ENCODE measurements at regions not wholly inside any gene's neighbourhood (a gene's known extent, or its start where the extent isn't known, plus 50 kb on each side); places are given as distances from the start of the nearest gene placed in this dataset.

DNA sequence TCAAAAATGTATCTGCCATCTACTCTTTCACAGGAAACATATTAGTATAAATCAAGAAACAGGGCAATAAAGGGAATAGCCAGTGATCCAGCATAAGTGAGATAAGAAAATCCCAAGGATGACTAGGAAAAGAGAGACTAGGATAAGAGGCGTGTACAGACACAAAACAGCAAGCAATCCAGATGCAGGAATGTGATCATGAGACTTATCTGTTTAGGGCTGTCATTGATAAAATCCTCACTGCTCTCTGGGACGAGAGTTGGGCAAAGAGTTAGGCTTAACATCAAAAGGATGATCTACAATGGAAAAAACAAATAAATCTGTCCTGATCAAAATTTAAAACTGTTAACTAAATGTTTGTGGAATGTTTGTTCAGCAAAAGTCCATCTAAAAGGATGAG, 1156.8 kb upstream of the C9orf72 start:
- TF ChIP-seq, protein P1, sequence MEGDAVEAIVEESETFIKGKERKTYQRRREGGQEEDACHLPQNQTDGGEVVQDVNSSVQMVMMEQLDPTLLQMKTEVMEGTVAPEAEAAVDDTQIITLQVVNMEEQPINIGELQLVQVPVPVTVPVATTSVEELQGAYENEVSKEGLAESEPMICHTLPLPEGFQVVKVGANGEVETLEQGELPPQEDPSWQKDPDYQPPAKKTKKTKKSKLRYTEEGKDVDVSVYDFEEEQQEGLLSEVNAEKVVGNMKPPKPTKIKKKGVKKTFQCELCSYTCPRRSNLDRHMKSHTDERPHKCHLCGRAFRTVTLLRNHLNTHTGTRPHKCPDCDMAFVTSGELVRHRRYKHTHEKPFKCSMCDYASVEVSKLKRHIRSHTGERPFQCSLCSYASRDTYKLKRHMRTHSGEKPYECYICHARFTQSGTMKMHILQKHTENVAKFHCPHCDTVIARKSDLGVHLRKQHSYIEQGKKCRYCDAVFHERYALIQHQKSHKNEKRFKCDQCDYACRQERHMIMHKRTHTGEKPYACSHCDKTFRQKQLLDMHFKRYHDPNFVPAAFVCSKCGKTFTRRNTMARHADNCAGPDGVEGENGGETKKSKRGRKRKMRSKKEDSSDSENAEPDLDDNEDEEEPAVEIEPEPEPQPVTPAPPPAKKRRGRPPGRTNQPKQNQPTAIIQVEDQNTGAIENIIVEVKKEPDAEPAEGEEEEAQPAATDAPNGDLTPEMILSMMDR (IDR thresholded peaks at IDR 0.05) = no peak
- Histone ChIP-seq H3K36me3 (no peaks in the 10 kb centered on the region), H3K27ac (no peak overlapping the region), H3K4me1 (no peaks in the 10 kb centered on the region), H3K27me3 (no peaks in the 10 kb centered on the region), H3K4me3 (no peak overlapping the region), H3K9me3 (no peaks in the 10 kb centered on the region)
- ATAC-seq (no peak), DNase-seq (no peak)
- intact Hi-C loops (cut with DNase I) = no loop called here

GRCh38 chr9:28735738-28736342, 1162.6 kb upstream of the C9orf72 start:
- H3K4me3 ChIP-seq = no peak overlapping the region
- no peaks in the 10 kb centered on the region for H3K36me3 ChIP-seq
- ATAC-seq = no peak
- no peaks in the 10 kb centered on the region for H3K9me3 ChIP-seq
- no peak overlapping the region for H3K27ac ChIP-seq
- TF ChIP-seq, protein P1 (IDR thresholded peaks at IDR 0.05) = no peak
- DNase-seq = no peak
- H3K27me3 ChIP-seq = no peaks in the 10 kb centered on the region
- no peaks in the 10 kb centered on the region for H3K4me1 ChIP-seq
- intact Hi-C loops (cut with DNase I) = no loop called here

DNA sequence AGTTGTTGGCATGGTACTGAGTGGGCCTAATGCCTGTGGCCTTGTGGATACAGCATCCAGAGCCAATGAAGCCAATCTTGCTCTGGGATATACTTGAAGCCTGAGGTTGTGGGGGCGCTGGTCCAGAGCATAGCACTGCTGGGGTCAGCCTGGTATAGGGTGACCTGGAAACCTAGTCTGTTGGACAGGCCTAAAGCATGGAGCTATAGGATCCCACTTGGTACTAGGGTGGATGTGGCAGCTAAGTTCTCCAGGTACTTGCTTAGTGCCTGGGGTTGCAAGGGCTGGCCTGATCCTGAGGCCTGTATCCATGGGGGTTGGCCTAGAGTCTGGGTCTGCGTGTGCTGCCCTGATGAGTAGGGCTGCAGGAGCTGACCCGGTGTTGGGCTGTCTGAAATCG, 1168.2 kb upstream of the C9orf72 start:
- Histone ChIP-seq H3K27me3 (no peaks in the 10 kb centered on the region), H3K27ac (no peak overlapping the region), H3K9me3 (peaks cover 0 to 32% of the 10 kb centered on the region in 2 donors), H3K4me3 (no peak overlapping the region), H3K4me1 (no peaks in the 10 kb centered on the region), H3K36me3 (no peaks in the 10 kb centered on the region)
- TF ChIP-seq, protein P1 (IDR thresholded peaks at IDR 0.05) = no peak
- intact Hi-C loops (cut with DNase I) = no loop called here
- peak in 1 of 4 donors; percentile 31 for DNase-seq
- no peak for ATAC-seq

GRCh38 chr9:28747351-28747985, 1174.2 kb upstream of the C9orf72 start:
- Histone ChIP-seq H3K9me3 (peaks cover 0 to 24% of the 10 kb centered on the region in 2 donors), H3K27ac (no peak overlapping the region), H3K4me3 (no peak overlapping the region), H3K27me3 (no peaks in the 10 kb centered on the region), H3K36me3 (no peaks in the 10 kb centered on the region), H3K4me1 (no peaks in the 10 kb centered on the region)
- TF ChIP-seq, protein P1 (IDR thresholded peaks at IDR 0.05) = no peak
- intact Hi-C loops (cut with DNase I) = no loop called here
- ATAC-seq (no peak), DNase-seq (no peak)

- Histone ChIP-seq H3K27me3 (no peaks in the 10 kb centered on the region), H3K36me3 (no peaks in the 10 kb centered on the region), H3K27ac (no peak overlapping the region), H3K9me3 (peaks cover 0 to 2% of the 10 kb centered on the region in 2 donors), H3K4me3 (no peak overlapping the region), H3K4me1 (no peaks in the 10 kb centered on the region)
- TF ChIP-seq, protein P1 (IDR thresholded peaks at IDR 0.05) = no peak
- intact Hi-C loops (cut with DNase I) = no loop called here
- peak in 1 of 4 donors; percentile 8 for DNase-seq
- no peak for ATAC-seq
These were observed 1176.9 kb upstream of the C9orf72 start for GRCh38 chr9:28750136-28750535.
